MCF 10A (cell line): ENCODE measurements at regions not wholly inside any gene's neighbourhood (a gene's known extent, or its start where the extent isn't known, plus 50 kb on each side); places are given as distances from the start of the nearest gene placed in this dataset.

Experiments used
- BruUV-seq: library from RNA; stranded (reverse); fragments of 400-500 nt; replicated peaks from 2 replicates; lab custom pipeline; 2021; lab: Mats Ljungman, UMichigan
- CTCF ChIA-PET: fragments of 300-600 bp; sonication (Branson Sonifier 250); formaldehyde crosslinking; extraction: SDS; loops from one replicate; lab custom pipeline; 2021; ENCODE audit warnings: antibody characterized with exemption, inconsistent platforms; lab: Yijun Ruan, JAX
- POLR2A ChIA-PET: fragments of 300-600, 350-650 bp; sonication (Branson Sonifier 250); formaldehyde crosslinking; extraction: SDS; loops from one replicate; lab custom pipeline; 2020; ENCODE audit warnings: antibody characterized with exemption, inconsistent platforms; lab: Yijun Ruan, JAX
- DNase-seq: peaks from one replicate; pipeline ENCODE4 v3.0.0-alpha.2; 2018; ENCODE audit not compliant: unreplicated experiment
- H3K27ac Mint-ChIP-seq: one replicate; pipeline ENCODE4 v1.8.0; 2022; ENCODE audit warnings: mild to moderate bottlenecking, low read depth, mixed read lengths; ENCODE audit not compliant: unreplicated experiment
- H3K27me3 Mint-ChIP-seq: one replicate; pipeline ENCODE4 v1.8.0; 2022; ENCODE audit warnings: mixed read lengths; ENCODE audit not compliant: insufficient read depth, unreplicated experiment
- H3K36me3 Mint-ChIP-seq: one replicate; pipeline ENCODE4 v1.8.0; 2022; ENCODE audit warnings: mild to moderate bottlenecking, moderate library complexity, mixed read lengths; ENCODE audit not compliant: insufficient read depth, unreplicated experiment
- H3K4me1 Mint-ChIP-seq: one replicate; pipeline ENCODE4 v1.8.0; 2022; ENCODE audit warnings: mixed read lengths; ENCODE audit not compliant: insufficient read depth, unreplicated experiment
- H3K4me3 Mint-ChIP-seq: one replicate; pipeline ENCODE4 v1.8.0; 2022; ENCODE audit warnings: mild to moderate bottlenecking, moderate library complexity, mixed read lengths; ENCODE audit not compliant: unreplicated experiment
- H3K9me3 Mint-ChIP-seq: one replicate; pipeline ENCODE4 v1.8.0; 2022; ENCODE audit warnings: mixed read lengths; ENCODE audit not compliant: unreplicated experiment
- intact Hi-C: fragments of 100-400 bp; cut with micrococcal nuclease; formaldehyde crosslinking; loops from 2 replicates; pipeline ENCODE4 v1.14.1; 2022
- TF ChIP-seq, protein P1 (sequence below): fragments of 200-600 bp; IDR thresholded peaks from one replicate; pipeline ENCODE4 v1.8.0; 2022; ENCODE audit warnings: antibody characterized with exemption, mild to moderate bottlenecking; ENCODE audit not compliant: unreplicated experiment

DNA sequence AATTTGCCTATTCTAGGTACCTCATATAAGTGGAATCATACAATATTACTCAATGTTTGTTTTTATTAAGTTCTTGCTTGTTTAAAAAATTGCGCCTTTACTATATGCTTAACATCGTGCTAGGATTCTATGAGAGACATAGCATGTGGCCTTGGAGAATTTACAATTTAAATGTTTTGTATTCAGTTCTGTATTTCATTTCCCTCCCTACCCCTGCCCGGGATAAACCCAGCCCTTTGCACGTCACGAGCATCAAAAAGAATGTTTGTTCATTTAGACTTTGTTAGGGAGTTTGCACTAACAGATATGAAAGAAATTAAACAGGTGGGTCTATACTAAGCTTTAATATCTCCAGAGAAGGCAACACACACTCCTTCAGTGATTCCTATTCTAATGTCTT lies 75.7 kb downstream of the C18orf54 start:
- Mint-ChIP-seq H3K36me3 (no peaks in the 10 kb centered on the region), H3K27ac (no peak overlapping the region), H3K27me3 (peaks cover 21% of the 10 kb centered on the region), H3K4me1 (no peaks in the 10 kb centered on the region), H3K9me3 (no peaks in the 10 kb centered on the region), H3K4me3 (no peak overlapping the region)
- TF ChIP-seq, protein P1, sequence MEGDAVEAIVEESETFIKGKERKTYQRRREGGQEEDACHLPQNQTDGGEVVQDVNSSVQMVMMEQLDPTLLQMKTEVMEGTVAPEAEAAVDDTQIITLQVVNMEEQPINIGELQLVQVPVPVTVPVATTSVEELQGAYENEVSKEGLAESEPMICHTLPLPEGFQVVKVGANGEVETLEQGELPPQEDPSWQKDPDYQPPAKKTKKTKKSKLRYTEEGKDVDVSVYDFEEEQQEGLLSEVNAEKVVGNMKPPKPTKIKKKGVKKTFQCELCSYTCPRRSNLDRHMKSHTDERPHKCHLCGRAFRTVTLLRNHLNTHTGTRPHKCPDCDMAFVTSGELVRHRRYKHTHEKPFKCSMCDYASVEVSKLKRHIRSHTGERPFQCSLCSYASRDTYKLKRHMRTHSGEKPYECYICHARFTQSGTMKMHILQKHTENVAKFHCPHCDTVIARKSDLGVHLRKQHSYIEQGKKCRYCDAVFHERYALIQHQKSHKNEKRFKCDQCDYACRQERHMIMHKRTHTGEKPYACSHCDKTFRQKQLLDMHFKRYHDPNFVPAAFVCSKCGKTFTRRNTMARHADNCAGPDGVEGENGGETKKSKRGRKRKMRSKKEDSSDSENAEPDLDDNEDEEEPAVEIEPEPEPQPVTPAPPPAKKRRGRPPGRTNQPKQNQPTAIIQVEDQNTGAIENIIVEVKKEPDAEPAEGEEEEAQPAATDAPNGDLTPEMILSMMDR, result no peak
- intact Hi-C loops, result no loop called here
- POLR2A ChIA-PET, result no interaction called here
- BruUV-seq, result no TSS peak
- CTCF ChIA-PET, result interaction anchor here (1.2 kb wide), 1 partner anchor 12 kb away, joined by 3 read pairs; no protein-coding TSS in a partner anchor
- DNase-seq, result no peak

DNA sequence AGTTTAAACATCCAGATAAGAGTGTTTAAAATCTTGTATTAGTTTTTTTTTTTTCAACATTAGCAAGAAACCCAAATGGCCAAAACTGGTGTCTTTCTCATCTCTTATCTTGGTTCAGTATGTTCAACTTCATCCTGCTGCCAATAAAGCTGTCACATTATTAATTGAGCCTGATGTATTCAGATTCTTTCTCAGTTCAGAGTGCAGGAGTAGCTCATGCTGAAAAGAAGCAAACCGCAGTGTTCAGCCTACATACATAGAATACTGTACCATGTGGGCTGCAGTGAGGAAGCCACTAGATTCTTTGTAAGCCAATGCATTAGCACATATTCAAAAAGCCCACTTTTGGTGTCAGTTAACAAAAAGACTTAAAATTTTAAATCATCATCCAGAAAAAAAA lies 76.2 kb downstream of the C18orf54 start:
- peaks cover 26% of the 10 kb centered on the region for H3K27me3 Mint-ChIP-seq
- H3K4me3 Mint-ChIP-seq, result no peak overlapping the region
- intact Hi-C loops, result no loop called here
- no peak for DNase-seq
- no peak overlapping the region for H3K27ac Mint-ChIP-seq
- H3K4me1 Mint-ChIP-seq, result no peaks in the 10 kb centered on the region
- H3K9me3 Mint-ChIP-seq, result no peaks in the 10 kb centered on the region
- no peaks in the 10 kb centered on the region for H3K36me3 Mint-ChIP-seq
- ChIA-PET CTCF (interaction anchor here (1.2 kb wide), 1 partner anchor 12 kb away, joined by 3 read pairs; no protein-coding TSS in a partner anchor), POLR2A (no interaction called here)
- no TSS peak for BruUV-seq
- TF ChIP-seq, protein P1, result no peak

DNA sequence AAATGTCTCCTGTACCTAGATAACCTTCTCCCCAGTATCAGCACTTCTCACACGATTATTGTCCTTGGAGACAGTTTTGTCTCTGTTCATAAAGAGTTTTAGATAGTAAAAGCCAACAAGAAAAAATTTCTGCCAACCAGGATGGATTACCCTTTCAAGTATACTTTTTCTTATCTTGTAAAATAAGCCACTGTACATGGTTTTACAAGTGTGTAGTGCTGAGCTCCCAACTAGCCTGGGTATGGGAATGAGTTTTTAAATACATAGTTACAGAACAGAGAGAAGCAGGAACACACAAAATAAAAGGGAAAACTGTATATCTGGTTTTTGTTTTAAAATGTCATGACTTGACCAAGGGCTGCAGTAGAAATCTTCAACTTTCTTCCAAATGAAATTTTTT lies 76.7 kb downstream of the C18orf54 start:
- H3K27ac Mint-ChIP-seq, result no peak overlapping the region
- no peak for DNase-seq
- H3K27me3 Mint-ChIP-seq, result peaks cover 31% of the 10 kb centered on the region
- H3K36me3 Mint-ChIP-seq, result no peaks in the 10 kb centered on the region
- BruUV-seq, result no TSS peak
- TF ChIP-seq, protein P1, result no peak
- no peaks in the 10 kb centered on the region for H3K9me3 Mint-ChIP-seq
- CTCF ChIA-PET, result interaction anchor here (1.2 to 2.2 kb wide), 2 partner anchors 10 to 11 kb away, joined by 3 to 7 read pairs; no protein-coding TSS in a partner anchor
- no peaks in the 10 kb centered on the region for H3K4me1 Mint-ChIP-seq
- no peak overlapping the region for H3K4me3 Mint-ChIP-seq
- intact Hi-C loops, result no loop called here
- POLR2A ChIA-PET, result no interaction called here

DNA sequence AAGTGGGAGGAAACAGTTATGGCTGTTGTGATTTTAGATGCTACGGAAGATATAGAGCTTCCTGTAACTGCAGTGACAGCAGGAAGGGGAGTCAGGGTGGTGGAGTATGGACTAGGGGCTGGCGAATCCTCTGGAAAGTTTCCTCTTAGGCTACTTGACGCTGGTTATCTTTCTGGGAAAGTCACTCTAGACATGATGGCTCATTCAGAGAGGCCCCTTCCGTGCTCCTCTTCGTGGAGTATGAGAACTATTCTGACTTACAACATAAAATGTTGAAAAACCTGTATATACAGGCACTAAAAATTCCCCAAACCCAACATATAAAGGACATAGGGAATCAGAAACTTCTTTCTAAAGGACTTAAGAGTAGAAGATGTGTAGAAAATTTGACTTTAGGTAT lies 78.8 kb downstream of the C18orf54 start:
- TF ChIP-seq, protein P1, result no peak
- Mint-ChIP-seq H3K4me1 (no peaks in the 10 kb centered on the region), H3K27ac (no peak overlapping the region), H3K36me3 (no peaks in the 10 kb centered on the region), H3K27me3 (peaks cover 31% of the 10 kb centered on the region), H3K9me3 (no peaks in the 10 kb centered on the region), H3K4me3 (no peak overlapping the region)
- no peak for DNase-seq
- CTCF ChIA-PET, result interaction anchor here (0.7 to 2.2 kb wide), 4 partner anchors 8 to 210 kb away, joined by 3 to 7 read pairs (median 5); no protein-coding TSS in a partner anchor
- POLR2A ChIA-PET, result interaction anchor here (0.6 kb wide), 1 partner anchor 100 kb away, joined by 3 read pairs; no protein-coding TSS in a partner anchor
- no TSS peak for BruUV-seq
- intact Hi-C loops, result no loop called here
